Endothelial cell of umbilical vein (primary cell): ENCODE measurements at regions not wholly inside any gene's neighbourhood (a gene's known extent, or its start where the extent isn't known, plus 50 kb on each side); places are given as distances from the start of the nearest gene placed in this dataset.

Experiments
- BruUV-seq: library from RNA; stranded (reverse); fragments of 400-500 nt; replicated peaks from 2 replicates; lab custom pipeline; 2021; lab: Mats Ljungman, UMichigan
- CTCF ChIA-PET: fragments of 300-600, 350-600 bp; sonication (Branson Sonifier 250); formaldehyde crosslinking; loops from one replicate; lab custom pipeline; 2021; ENCODE audit warnings: antibody characterized with exemption, inconsistent platforms; lab: Charles Lee
- POLR2A ChIA-PET: fragments of 300-600, 350-600 bp; sonication (Branson Sonifier 250); formaldehyde crosslinking; loops from one replicate; lab custom pipeline; 2021; ENCODE audit warnings: antibody characterized with exemption, inconsistent platforms; lab: Charles Lee
- DNase-seq: peaks from one replicate; pipeline ENCODE4 v3.0.0-alpha.2; 2011; ENCODE audit warnings: low read depth, low spot score
- FAIRE-seq: peaks from 2 replicates; lab custom pipeline; 2011; peaks lifted over from hg19 to GRCh38; lab: Jason Lieb, UNC
- H2AFZ ChIP-seq: 2 replicates; pipeline ENCODE4 v1.6.0; 2012; ENCODE audit warnings: low read depth, low read length, control low read depth, inconsistent platforms
- H3K27ac ChIP-seq: 2 replicates; pipeline ENCODE4 v1.5.1; 2011; ENCODE audit warnings: low read depth, mild to moderate bottlenecking, control low read depth, low read length, moderate library complexity; ENCODE audit not compliant: insufficient read depth
- H3K27me3 ChIP-seq, 2 experiments: 2 replicates each; pipeline versions ENCODE4 v1.6.0 to v1.6.1; 2011; ENCODE audit warnings: low read length in 2 of 2, mixed read lengths in 1 of 2; ENCODE audit not compliant: control insufficient read depth in 2 of 2, insufficient read depth in 2 of 2
- H3K36me3 ChIP-seq, 2 experiments: 2 replicates in 1 of 2; 3 replicates in 1 of 2; pipeline ENCODE4 v1.5.1; 2011; ENCODE audit warnings: low read length in 2 of 2, mild to moderate bottlenecking in 1 of 2, moderate library complexity in 1 of 2; ENCODE audit not compliant: control insufficient read depth in 2 of 2, insufficient read depth in 2 of 2; ENCODE audit errors: extremely low read depth in 1 of 2
- H3K4me1 ChIP-seq: 3 replicates; pipeline ENCODE4 v1.5.1; 2011; ENCODE audit warnings: mild to moderate bottlenecking, low read length; ENCODE audit not compliant: control insufficient read depth, insufficient read depth; ENCODE audit errors: extremely low read depth
- H3K4me2 ChIP-seq: 2 replicates; pipeline ENCODE4 v1.6.1; 2011; ENCODE audit warnings: low read length, control low read depth, mixed read lengths; ENCODE audit not compliant: insufficient read depth
- H3K4me3 ChIP-seq, 3 experiments: fragments of 200-600 bp in 1 of 3; sonication (generic), shearing (Covaris generic) in 1 of 3; replicated peaks in 1 of 3; 2 replicates each; pipeline ENCODE4 v1.5.1; 2011 to 2016; ENCODE audit warnings: control low read depth in 3 of 3, low read length in 3 of 3, mild to moderate bottlenecking in 2 of 3, inconsistent platforms in 1 of 3, low read depth in 1 of 3, moderate library complexity in 1 of 3; ENCODE audit not compliant: insufficient read depth in 1 of 3
- H3K79me2 ChIP-seq: 2 replicates; pipeline ENCODE4 v1.6.0; 2012; ENCODE audit warnings: low read length, inconsistent platforms; ENCODE audit not compliant: control insufficient read depth, insufficient read depth
- H3K9ac ChIP-seq: replicated peaks from 2 replicates; pipeline ENCODE3; 2011; ENCODE audit warnings: low read length, control low read depth; ENCODE audit not compliant: insufficient read depth; ENCODE audit errors: extremely low read depth
- H3K9me1 ChIP-seq: replicated peaks from 3 replicates; pipeline ENCODE4 v1.6.0; 2011; ENCODE audit warnings: mild to moderate bottlenecking, low read length; ENCODE audit not compliant: control insufficient read depth, insufficient read depth; ENCODE audit errors: extremely low read depth
- H3K9me3 ChIP-seq: replicated peaks from 2 replicates; pipeline ENCODE4 v1.5.1; 2012; ENCODE audit warnings: low read length, inconsistent platforms; ENCODE audit not compliant: control insufficient read depth, insufficient read depth
- H4K20me1 ChIP-seq: replicated peaks from 2 replicates; pipeline ENCODE3; 2011; ENCODE audit warnings: mild to moderate bottlenecking, low read length; ENCODE audit not compliant: control insufficient read depth, insufficient read depth; ENCODE audit errors: extremely low read depth
- EZH2 ChIP-seq: IDR thresholded peaks from 2 replicates; pipeline ENCODE4 v1.6.1; 2012; ENCODE audit warnings: borderline replicate concordance, low read depth, mild to moderate bottlenecking, moderate library complexity, low read length, inconsistent platforms; ENCODE audit not compliant: severe bottlenecking
- FOS ChIP-seq: IDR thresholded peaks from 2 replicates; pipeline ENCODE4 v1.6.1; 2011; ENCODE audit warnings: mild to moderate bottlenecking, low read length, moderate library complexity, borderline replicate concordance; ENCODE audit not compliant: insufficient read depth
- GATA2 ChIP-seq: IDR thresholded peaks from 2 replicates; pipeline ENCODE4 v1.7.0; 2011; ENCODE audit warnings: low read depth, mild to moderate bottlenecking, moderate library complexity, mixed read lengths, low read length; ENCODE audit not compliant: insufficient read length, insufficient read depth
- JUN ChIP-seq: IDR thresholded peaks from 2 replicates; pipeline ENCODE4 v1.6.1; 2011; ENCODE audit warnings: borderline replicate concordance, low read depth; ENCODE audit not compliant: insufficient read length, insufficient read depth
- MYC ChIP-seq: IDR thresholded peaks from one replicate; pipeline ENCODE4 v1.6.1; 2011; ENCODE audit warnings: mild to moderate bottlenecking, low read depth, low read length
- POLR2A ChIP-seq: IDR thresholded peaks from 2 replicates; pipeline ENCODE4 v1.6.1; 2012; ENCODE audit warnings: low read depth, mild to moderate bottlenecking, control low read depth, low read length
- POLR2AphosphoS5 ChIP-seq: IDR thresholded peaks from 2 replicates; pipeline ENCODE4 v1.6.1; 2012; ENCODE audit warnings: low read depth, mild to moderate bottlenecking, control low read depth, low read length, moderate library complexity; ENCODE audit not compliant: insufficient read depth
- dilution Hi-C: fragments of 300-500 bp; cut with MboI; formaldehyde crosslinking; loops from one replicate; pipeline ENCODE4 v1.15.0; 2019; ENCODE audit warnings: low sequenced_read_pairs; ENCODE audit not compliant: extremely low pct_ligation_motif_present
- intact Hi-C: fragments of 100-400 bp; cut with micrococcal nuclease; formaldehyde crosslinking; loops from one replicate; pipeline ENCODE4 v1.10.0; 2022
- TF ChIP-seq, protein P1 (sequence below): IDR thresholded peaks from 2 replicates; pipeline ENCODE4 v1.6.1; 2011; ENCODE audit not compliant: insufficient read depth, insufficient read length
- TF ChIP-seq, protein P2 (sequence below), 2 donors: IDR thresholded peaks; 1 replicate in 1 of 2; 2 replicates in 1 of 2; pipeline ENCODE4 v1.5.1; 2011; ENCODE audit warnings: low read length in 2 of 2, mild to moderate bottlenecking in 2 of 2, moderate library complexity in 2 of 2, control low read depth in 1 of 2, inconsistent platforms in 1 of 2, low read depth in 1 of 2; ENCODE audit not compliant: insufficient read depth in 1 of 2; ENCODE audit errors: extremely low read depth in 1 of 2

DNA sequence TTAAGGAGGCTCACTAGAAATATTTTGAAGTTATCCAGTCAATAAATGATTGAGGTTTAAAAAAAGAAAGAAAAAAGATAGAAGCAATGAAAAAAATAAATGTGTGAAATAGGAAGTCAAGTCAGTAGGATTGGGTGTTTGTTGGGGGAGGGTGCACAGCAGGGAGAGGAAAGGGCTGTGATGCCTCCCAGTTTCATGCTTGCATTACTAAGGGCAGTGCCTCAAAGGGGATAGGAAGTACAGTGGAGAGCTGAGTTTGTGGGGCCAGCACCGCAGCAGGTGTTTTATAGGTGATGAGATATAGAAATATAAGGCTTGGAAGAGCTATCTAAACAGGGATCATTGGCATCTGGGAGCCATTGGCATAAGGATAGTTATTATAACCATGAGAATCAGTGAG, 919.2 kb downstream of the STIM2 start:
- intact Hi-C loops = no loop called here
- TF ChIP-seq, protein P1, sequence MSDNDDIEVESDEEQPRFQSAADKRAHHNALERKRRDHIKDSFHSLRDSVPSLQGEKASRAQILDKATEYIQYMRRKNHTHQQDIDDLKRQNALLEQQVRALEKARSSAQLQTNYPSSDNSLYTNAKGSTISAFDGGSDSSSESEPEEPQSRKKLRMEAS = no peak
- TF ChIP-seq, protein P2, sequence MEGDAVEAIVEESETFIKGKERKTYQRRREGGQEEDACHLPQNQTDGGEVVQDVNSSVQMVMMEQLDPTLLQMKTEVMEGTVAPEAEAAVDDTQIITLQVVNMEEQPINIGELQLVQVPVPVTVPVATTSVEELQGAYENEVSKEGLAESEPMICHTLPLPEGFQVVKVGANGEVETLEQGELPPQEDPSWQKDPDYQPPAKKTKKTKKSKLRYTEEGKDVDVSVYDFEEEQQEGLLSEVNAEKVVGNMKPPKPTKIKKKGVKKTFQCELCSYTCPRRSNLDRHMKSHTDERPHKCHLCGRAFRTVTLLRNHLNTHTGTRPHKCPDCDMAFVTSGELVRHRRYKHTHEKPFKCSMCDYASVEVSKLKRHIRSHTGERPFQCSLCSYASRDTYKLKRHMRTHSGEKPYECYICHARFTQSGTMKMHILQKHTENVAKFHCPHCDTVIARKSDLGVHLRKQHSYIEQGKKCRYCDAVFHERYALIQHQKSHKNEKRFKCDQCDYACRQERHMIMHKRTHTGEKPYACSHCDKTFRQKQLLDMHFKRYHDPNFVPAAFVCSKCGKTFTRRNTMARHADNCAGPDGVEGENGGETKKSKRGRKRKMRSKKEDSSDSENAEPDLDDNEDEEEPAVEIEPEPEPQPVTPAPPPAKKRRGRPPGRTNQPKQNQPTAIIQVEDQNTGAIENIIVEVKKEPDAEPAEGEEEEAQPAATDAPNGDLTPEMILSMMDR (IDR thresholded peaks at IDR 0.05; ENCODE audit: extremely low read depth in 1 of 2, insufficient read depth in 1 of 2, low read depth in 1 of 2, low read length in 2 of 2) = no peak
- TF ChIP-seq FOS = no peak
- TF ChIP-seq MYC = no peak
- no peak for TF ChIP-seq POLR2AphosphoS5
- no peak for TF ChIP-seq POLR2A
- no peak for TF ChIP-seq JUN
- no peak for TF ChIP-seq EZH2
- no peak for TF ChIP-seq GATA2

More for the DNA sequence above, 919.2 kb downstream of the STIM2 start:
- FAIRE-seq (no peak), DNase-seq (no peak)
- Histone ChIP-seq H3K79me2 (no peaks in the 10 kb centered on the region), H2AFZ (no peak overlapping the region), H3K4me1 (no peaks in the 10 kb centered on the region), H3K4me2 (no peak overlapping the region), H3K9ac (no peak overlapping the region), H3K36me3 (no peaks in the 10 kb centered on the region), H4K20me1 (no peaks in the 10 kb centered on the region), H3K9me3 (no peaks in the 10 kb centered on the region), H3K27ac (no peak overlapping the region), H3K27me3 (no peaks in the 10 kb centered on the region), H3K9me1 (no peaks in the 10 kb centered on the region), H3K4me3 (no peak overlapping the region)
- BruUV-seq = no TSS peak
- ChIA-PET POLR2A (no interaction called here), CTCF (no interaction called here)
- dilution Hi-C loops = no loop called here
